DND-41 (cell line): ENCODE measurements at regions not wholly inside any gene's neighbourhood (a gene's known extent, or its start where the extent isn't known, plus 50 kb on each side); places are given as distances from the start of the nearest gene placed in this dataset.

Source experiments
- ATAC-seq: fragments of 200-7000 bp; cut with Tn5 transposase; 3 replicates; pipeline ENCODE4 v1.9.1; 2021; ENCODE audit warnings: low read depth; ENCODE audit not compliant: insufficient read depth
- DNase-seq: peaks from one replicate; pipeline ENCODE4 v3.0.0-alpha.2; 2020
- H2AFZ ChIP-seq: 2 replicates; pipeline ENCODE4 v1.6.0; 2012; ENCODE audit warnings: low read depth, low read length
- H3K27ac ChIP-seq: 2 replicates; pipeline ENCODE4 v1.5.1; 2012; ENCODE audit warnings: low read length, inconsistent platforms
- H3K27me3 ChIP-seq: fragments of 200-600 bp; sonication (generic); 2 replicates; pipeline ENCODE4 v1.6.0; 2012; ENCODE audit warnings: low read length, mild to moderate bottlenecking, inconsistent platforms; ENCODE audit not compliant: insufficient read depth, poor library complexity
- H3K36me3 ChIP-seq: 2 replicates; pipeline ENCODE4 v1.5.1; 2012; ENCODE audit warnings: low read length, inconsistent platforms; ENCODE audit not compliant: insufficient read depth
- H3K4me1 ChIP-seq: 2 replicates; pipeline ENCODE4 v1.5.1; 2012; ENCODE audit warnings: mild to moderate bottlenecking, low read length; ENCODE audit not compliant: insufficient read depth
- H3K4me2 ChIP-seq: 2 replicates; pipeline ENCODE4 v1.6.0; 2012; ENCODE audit warnings: mild to moderate bottlenecking, moderate library complexity, low read length, inconsistent platforms; ENCODE audit not compliant: insufficient read depth
- H3K4me3 ChIP-seq, 2 experiments: fragments of 200-600 bp in 1 of 2; shearing (Covaris generic) in 1 of 2; 2 replicates each; pipeline ENCODE4 v1.5.1; 2012 to 2016; ENCODE audit warnings: inconsistent platforms in 2 of 2, low read length in 2 of 2, mild to moderate bottlenecking in 2 of 2, low read depth in 1 of 2, moderate library complexity in 1 of 2
- H3K79me2 ChIP-seq: 2 replicates; pipeline ENCODE4 v1.6.0; 2012; ENCODE audit warnings: low read length, inconsistent platforms; ENCODE audit not compliant: insufficient read depth
- H3K9ac ChIP-seq: 2 replicates; pipeline ENCODE4 v1.6.0; 2012; ENCODE audit warnings: low read depth, mild to moderate bottlenecking, inconsistent platforms, low read length, moderate library complexity
- H3K9me3 ChIP-seq: 2 replicates; pipeline ENCODE4 v1.5.1; 2012; ENCODE audit warnings: low read length, moderate library complexity, mild to moderate bottlenecking, inconsistent platforms; ENCODE audit not compliant: insufficient read depth, severe bottlenecking
- H4K20me1 ChIP-seq: 2 replicates; pipeline ENCODE4 v1.6.0; 2012; ENCODE audit warnings: low read length; ENCODE audit not compliant: insufficient read depth
- CTCF ChIP-seq: IDR thresholded peaks from 2 replicates; pipeline ENCODE4 v1.5.1; 2012; ENCODE audit warnings: borderline replicate concordance, low read length, moderate library complexity, mild to moderate bottlenecking; ENCODE audit not compliant: poor library complexity, severe bottlenecking; ENCODE audit errors: extremely low read depth
- EZH2 ChIP-seq: IDR thresholded peaks from 3 replicates; pipeline ENCODE4 v1.6.1; 2012; ENCODE audit warnings: borderline replicate concordance, low read depth, mild to moderate bottlenecking, moderate library complexity, low read length, inconsistent platforms; ENCODE audit not compliant: severe bottlenecking

GRCh38 chr6:118744261-118744941, 93.0 kb upstream of the CEP85L start:
- H3K27me3 ChIP-seq = no peaks in the 10 kb centered on the region
- H3K36me3 ChIP-seq = no peaks in the 10 kb centered on the region
- no peak for ATAC-seq
- no peak for TF ChIP-seq EZH2
- no peak for TF ChIP-seq CTCF
- DNase-seq = no peak
- no peak overlapping the region for H3K9ac ChIP-seq
- no peak overlapping the region for H3K4me3 ChIP-seq
- H4K20me1 ChIP-seq = no peaks in the 10 kb centered on the region
- no peak overlapping the region for H3K4me2 ChIP-seq
- no peaks in the 10 kb centered on the region for H3K79me2 ChIP-seq
- no peaks in the 10 kb centered on the region for H3K9me3 ChIP-seq
- H3K4me1 ChIP-seq = peaks cover 43% of the 10 kb centered on the region
- no peak overlapping the region for H2AFZ ChIP-seq
- no peak overlapping the region for H3K27ac ChIP-seq

GRCh38 chr6:118743746-118744145, 92.4 kb upstream of the CEP85L start:
- Histone ChIP-seq H3K9ac (no peak overlapping the region), H3K4me1 (peaks cover 39% of the 10 kb centered on the region), H3K9me3 (no peaks in the 10 kb centered on the region), H3K36me3 (no peaks in the 10 kb centered on the region), H4K20me1 (no peaks in the 10 kb centered on the region), H3K4me2 (no peak overlapping the region), H3K4me3 (no peak overlapping the region), H3K27me3 (no peaks in the 10 kb centered on the region), H3K79me2 (no peaks in the 10 kb centered on the region), H2AFZ (no peak overlapping the region), H3K27ac (no peak overlapping the region)
- no peak for TF ChIP-seq CTCF
- no peak for TF ChIP-seq EZH2
- DNase-seq = no peak
- ATAC-seq = no peak

- Histone ChIP-seq H3K9ac (no peak overlapping the region), H3K4me1 (peaks cover 8% of the 10 kb centered on the region), H2AFZ (no peak overlapping the region), H3K4me3 (no peak overlapping the region), H3K79me2 (no peaks in the 10 kb centered on the region), H3K4me2 (no peak overlapping the region), H3K27ac (no peak overlapping the region), H3K27me3 (no peaks in the 10 kb centered on the region), H3K36me3 (no peaks in the 10 kb centered on the region), H3K9me3 (no peaks in the 10 kb centered on the region), H4K20me1 (no peaks in the 10 kb centered on the region)
- no peak for ATAC-seq
- TF ChIP-seq EZH2 (no peak), CTCF (no peak)
- no peak for DNase-seq
Observed at GRCh38 chr6:118740372-118740771, 89.0 kb upstream of the CEP85L start.
